SU-DHL-6 (cell line): ENCODE measurements at regions not wholly inside any gene's neighbourhood (a gene's known extent, or its start where the extent isn't known, plus 50 kb on each side); places are given as distances from the start of the nearest gene placed in this dataset.

Experiments used
- EZH2phosphoT487 ChIP-seq: fragments of 200-600 bp; sonication (generic), shearing (Covaris generic); conservative IDR thresholded peaks from 2 replicates; pipeline ENCODE4 v1.6.1; 2018; ENCODE audit warnings: mild to moderate bottlenecking, antibody characterized with exemption, low read length, moderate library complexity, mixed read lengths
- TF ChIP-seq, protein P1 (sequence below): fragments of 200-600 bp; sonication (generic); IDR thresholded peaks from one replicate; pipeline ENCODE4 v1.5.1; 2017; ENCODE audit warnings: antibody characterized with exemption, mild to moderate bottlenecking, low read length, moderate library complexity; ENCODE audit not compliant: insufficient read depth, poor library complexity, severe bottlenecking

DNA sequence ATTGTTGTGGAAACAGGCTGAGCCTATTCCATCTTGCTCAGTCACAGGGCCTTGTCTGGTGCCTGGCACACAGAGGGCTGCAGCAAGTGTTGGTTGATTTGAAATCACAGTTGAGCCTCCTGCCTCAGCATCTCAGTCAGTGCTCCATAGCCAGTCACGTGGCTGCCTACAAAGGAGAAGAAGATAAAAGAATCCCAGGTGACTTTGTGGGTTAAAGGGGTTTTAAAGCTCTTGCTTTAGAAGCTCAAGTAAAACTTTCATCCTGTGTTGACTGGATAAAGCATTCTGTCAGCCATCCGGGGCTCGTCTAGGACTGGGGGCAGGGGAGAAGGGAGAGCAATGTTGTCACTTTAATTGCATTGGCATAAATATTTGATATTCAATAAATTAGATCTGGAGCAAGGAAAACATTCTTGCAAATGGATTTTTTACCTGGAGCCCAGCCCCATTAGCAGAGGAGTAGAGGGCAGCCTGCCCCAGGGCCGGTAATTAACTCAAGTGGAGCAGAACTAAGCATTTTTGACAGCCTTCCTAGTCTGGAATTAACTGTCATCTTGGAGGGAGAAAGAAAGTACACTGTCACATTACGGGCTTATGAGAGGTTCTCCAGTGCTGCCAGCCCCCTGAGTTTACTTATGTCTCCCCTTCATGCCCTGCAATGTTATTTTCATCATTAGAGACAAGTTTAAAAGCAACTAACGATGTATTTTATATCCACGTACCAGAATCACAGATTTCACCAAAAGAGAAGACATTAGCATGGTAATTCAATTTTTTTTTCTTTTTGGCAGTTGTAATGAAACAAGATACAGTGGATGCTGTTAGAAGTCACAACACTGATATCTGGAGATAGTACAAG is 71.7 kb upstream of the GTSF1L start:
- TF ChIP-seq, protein P1, sequence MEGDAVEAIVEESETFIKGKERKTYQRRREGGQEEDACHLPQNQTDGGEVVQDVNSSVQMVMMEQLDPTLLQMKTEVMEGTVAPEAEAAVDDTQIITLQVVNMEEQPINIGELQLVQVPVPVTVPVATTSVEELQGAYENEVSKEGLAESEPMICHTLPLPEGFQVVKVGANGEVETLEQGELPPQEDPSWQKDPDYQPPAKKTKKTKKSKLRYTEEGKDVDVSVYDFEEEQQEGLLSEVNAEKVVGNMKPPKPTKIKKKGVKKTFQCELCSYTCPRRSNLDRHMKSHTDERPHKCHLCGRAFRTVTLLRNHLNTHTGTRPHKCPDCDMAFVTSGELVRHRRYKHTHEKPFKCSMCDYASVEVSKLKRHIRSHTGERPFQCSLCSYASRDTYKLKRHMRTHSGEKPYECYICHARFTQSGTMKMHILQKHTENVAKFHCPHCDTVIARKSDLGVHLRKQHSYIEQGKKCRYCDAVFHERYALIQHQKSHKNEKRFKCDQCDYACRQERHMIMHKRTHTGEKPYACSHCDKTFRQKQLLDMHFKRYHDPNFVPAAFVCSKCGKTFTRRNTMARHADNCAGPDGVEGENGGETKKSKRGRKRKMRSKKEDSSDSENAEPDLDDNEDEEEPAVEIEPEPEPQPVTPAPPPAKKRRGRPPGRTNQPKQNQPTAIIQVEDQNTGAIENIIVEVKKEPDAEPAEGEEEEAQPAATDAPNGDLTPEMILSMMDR, result no peak
- TF ChIP-seq EZH2phosphoT487, result no peak
